Stimulated activated CD4-positive, alpha-beta T cell treated with anti-CD3 and anti-CD28 coated beads, Interleukin-2, amount 100 ng/mL, for 24 hours (primary cell): ENCODE measurements at regions not wholly inside any gene's neighbourhood (a gene's known extent, or its start where the extent isn't known, plus 50 kb on each side); places are given as distances from the start of the nearest gene placed in this dataset.

Experiments
- DNase-seq, 2 donors: peaks; one replicate each; pipeline ENCODE4 v3.0.0-alpha.2; 2020

DNA sequence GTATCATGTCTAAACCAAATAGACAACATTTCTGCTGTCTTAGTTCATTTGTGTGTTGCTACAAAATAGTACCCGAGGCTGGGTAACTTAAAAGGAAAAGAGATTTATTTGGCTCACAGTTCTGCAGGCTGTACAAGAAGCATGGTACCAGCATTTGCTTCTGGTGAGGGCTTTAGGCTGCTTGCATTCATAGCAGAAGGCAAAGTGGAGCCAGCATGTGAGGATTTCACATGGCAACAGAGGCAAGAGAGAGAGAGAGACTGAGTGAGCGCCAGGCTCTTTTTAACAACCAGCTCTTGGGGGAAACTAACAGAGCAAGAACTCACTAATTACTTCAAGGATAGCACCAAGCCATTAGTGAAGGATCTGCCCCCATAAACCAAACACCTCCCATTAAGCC is 271.4 kb upstream of the SRRM4 start:
- no peak for DNase-seq

DNA sequence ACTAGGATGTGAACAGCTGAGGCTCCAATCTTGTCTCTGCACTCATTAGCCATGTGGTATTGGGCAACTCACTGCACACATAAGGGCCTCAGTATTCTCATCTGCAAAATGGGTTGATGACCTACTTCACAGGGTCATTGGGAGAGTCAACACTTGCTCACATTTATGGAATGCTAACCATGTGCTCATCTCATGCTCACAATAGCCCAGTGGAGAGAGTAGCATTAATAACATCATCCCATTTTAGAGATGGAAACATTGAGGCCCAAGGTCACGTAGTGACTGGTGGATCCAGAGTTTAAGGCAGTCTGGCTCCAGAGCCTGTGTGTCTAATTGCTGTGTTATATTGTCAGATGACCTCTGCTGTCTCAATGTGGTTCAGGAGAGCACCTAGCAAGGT is 270.2 kb upstream of the SRRM4 start:
- no peak for DNase-seq

DNA sequence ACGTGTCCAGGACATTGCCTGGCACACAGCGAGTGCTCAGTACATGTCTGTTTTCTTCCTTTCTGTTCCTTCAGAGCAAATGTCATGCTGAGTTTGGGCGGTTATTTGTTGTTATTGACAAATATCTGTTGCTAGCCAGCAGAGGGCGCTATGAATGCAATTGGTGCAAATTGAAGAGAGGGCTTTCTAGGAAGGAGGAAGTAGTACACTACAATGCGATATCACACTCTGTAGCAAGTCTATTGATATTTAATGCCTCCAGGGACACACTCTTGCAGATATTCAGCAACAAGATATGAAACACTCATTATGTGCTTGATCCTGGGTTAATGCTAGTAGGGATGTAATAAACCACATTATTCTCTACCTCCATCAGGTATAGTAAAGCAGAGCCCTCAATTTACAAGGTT is 267.3 kb upstream of the SRRM4 start:
- DNase-seq: peak in 1 of 2 donors; percentile 16

DNA sequence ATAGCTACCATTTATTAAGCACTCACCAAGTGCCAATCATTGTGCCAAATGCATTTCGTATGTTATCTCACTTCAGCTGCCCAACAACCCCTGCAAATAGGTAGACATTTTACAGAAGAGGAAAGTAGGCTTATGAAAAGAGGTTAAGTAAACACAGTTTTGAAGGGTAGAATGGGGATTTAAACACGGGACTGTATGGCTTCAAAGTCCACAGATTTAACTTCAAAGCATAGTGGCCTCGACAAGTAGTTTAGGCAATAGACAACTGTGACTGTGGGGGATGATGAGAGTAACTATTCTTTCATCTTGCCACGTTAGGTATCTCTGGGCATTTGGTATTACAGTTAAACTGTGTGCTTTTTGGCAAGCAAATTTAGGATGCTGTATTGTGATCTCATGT is 266.8 kb upstream of the SRRM4 start:
- no peak for DNase-seq

DNA sequence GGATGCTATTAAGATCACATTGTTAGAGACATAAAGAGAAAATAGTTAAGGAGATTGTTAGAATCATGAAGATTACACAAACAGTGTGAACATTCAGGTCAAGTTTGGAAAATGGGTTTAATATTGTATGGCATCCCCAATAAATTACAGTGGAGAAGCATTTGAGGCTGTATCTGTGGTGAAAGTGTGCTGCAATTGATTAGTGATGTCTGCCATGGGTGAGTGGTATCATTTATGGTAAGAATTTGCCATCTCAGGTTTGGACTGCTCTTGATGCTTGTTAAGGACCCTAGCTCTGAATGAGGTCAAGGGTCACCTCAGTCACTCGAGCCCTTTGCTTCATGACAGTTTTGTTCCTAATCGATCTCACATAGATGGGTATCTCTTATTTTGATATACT is 265.7 kb upstream of the SRRM4 start:
- DNase-seq: no peak

DNA sequence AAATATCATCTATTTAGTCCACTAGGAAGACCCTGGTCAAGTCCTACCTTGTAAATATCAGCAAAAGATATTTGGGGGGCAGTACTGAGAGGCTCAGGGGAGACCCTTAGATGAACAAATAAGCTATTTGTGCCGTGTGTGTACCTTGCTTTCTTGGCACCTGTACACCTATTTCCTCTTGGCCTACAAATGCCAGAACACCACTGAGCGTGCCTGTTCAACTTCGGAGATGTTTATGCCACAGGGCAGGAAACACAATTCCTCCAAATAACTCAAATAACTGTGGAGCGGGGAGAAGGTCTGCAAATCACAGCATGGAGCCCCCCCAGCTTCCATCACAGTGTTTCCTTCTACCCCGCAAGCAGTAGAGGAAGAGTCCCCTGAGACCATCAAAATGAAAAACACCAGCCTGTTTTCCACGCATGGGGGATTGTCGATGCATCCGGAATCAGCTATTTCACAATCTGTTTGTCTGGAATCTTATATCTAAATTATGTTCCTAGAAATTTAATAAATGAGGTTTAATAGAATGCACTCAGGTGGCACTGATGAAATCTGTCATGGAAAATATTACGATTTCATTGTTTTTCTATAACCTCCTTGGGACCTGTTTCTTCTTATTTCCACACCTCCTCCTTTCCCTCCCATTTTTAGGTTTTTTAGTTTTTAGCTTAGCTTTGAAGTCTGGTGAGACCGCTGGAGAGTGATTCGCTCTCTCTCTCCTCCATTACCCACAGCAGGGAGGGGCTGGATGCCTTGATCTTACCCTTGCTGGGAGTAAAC is 254.0 kb upstream of the SRRM4 start:
- no peak for DNase-seq

DNA sequence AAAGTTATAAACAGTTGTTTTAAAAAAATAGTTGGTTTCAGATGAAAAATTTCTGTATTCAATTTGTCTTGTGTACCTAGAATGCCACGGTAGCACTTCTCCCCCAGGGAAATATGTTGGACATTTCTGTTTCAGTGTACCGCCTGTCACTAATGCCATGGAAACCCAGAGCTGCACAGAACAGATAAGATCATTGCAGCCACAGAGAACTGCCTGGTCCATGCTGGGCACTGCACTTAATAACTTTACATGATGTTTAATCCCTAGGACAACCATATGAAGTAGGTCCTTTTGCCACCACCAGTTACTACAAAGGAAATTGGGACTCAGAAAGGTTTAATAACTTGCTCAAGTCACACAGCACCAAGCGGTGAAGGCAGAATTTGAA is 253.4 kb upstream of the SRRM4 start:
- DNase-seq: no peak

DNA sequence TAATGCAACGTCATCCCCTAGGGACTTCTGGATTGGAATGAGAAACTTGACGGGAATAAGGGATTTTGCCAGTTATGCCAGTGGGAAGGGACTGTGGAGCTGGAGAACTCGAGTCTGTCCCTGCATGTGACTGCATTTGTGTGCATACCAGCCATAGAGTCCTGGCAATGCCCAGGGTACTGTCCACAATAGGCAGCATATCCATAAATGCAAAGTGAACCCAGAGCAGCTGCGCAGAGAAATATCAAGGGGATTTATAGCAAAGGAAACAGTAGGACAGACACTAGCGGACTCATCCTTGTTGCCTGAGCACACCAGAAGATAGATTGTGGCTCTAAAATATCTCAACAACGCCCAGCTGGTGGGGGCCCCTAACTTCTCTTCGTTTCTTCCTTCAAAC is 247.1 kb upstream of the SRRM4 start:
- DNase-seq: no peak

DNA sequence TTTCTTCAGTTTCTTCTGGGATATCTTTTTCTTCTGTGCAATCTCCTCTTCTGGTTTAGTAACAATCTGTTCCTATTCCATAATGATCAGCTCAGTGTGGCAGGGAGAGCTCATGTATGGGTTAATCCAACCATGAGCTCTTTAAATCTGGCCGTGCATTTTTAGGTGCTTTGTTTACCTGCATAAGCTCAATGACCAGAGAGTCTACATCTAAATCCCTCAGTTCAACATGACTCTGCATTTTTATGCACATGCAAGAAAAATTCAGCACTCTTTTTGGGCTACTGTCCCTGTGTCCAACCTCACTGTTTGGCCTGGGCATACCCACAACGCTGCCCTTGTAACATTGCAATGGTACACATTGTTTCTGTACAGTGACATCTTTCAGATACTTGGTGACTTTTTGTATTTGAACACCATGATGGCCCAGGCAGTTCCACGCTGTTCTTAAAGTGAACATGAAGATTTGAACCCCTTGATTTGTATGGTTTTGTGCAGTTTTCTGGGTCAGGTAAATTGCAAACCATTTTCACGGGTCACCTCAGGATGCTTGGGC is 243.3 kb upstream of the SRRM4 start:
- no peak for DNase-seq

DNA sequence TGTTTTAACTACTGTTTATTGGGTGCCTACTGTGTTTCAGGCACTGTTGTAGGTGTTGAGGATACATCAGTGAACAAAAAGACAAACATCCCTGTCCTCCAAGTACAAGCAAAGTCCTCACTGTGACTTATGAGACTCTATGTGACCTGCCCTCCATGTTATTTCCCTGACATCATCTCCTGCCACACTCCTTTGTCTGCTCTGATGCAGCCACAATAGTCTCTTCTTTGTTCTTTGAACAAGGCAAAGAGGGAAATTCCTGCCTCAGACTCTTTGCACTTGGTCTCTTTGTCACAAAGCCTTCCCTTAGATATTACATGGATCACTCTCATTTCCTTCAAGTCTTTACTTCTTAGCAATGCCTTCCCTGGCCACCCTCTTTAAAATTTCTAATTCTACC is 240.1 kb upstream of the SRRM4 start:
- no peak for DNase-seq

DNA sequence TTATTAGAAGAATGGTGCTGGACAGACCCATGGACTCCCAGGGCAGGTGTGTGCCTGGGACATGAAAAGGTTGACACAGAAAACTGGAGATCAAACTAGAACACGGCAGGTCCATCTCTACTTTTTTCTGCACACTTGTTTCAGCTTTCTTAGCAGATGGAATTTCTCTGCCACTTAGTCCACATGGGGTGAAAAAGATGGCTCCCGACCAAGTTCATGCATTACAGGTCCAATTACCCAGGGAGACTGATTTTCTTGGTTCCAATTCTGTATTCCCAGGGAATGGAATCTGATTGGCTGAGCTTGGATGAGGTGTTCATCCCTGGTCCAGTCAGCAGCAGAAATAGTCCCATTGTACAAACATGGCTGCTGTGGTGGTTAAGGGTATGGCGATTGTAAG is 238.9 kb upstream of the SRRM4 start:
- no peak for DNase-seq

DNA sequence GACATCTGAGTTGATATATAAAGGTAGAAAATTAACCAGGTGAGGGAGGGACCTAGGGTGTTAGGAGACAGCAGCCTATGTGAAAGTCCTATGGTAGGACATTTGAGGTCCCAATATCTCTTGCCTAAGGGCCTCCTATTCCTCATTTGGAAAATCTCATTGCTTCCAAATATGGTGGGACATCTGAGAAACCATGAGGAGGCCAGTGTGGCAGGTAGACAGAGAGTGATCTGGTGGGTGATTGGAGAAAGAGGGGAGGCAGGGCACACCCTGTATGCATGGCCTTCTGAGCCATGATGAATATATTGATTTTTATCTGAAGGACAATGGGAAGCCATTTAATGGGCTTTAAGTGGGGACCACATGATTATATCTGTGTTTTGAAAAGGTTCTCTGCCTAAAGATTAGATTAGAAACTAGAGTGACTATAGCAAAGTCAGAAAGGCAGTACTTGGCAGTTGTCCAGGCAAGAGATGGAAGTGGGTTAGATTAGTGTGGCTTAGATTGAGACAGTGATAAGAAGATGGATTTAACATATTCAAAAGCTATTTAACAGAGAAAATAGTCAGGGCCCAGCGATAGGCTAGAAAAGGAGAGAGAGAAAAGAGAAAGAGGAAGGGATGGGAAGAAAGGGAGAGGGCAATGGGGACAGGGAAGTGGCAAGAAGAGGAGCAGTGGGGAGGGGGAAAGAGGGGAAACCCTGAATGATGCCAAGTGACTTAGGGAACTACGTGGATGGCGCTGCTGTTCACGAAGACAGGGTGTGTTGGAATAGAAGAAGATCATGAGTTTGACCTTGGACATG is 237.2 kb upstream of the SRRM4 start:
- DNase-seq: no peak

DNA sequence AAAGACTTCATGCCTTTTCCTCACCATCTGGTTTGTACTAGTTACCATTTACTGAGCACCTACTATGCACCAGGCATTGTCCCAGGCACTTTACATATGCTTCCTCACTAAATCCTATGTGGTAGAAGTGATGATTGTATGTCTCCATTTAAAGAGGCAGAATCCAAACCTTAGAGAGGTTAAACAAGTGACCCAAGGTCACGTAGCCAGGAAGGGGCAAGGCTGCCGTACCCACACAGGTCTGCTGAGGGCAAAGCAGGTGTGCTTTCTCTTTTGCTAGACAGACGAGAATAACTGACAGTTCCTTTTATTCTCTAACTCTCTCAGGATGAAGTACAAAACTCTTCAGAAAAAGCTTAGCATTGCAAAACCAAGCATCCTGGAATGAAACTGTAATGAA is 235.2 kb upstream of the SRRM4 start:
- no peak for DNase-seq

DNA sequence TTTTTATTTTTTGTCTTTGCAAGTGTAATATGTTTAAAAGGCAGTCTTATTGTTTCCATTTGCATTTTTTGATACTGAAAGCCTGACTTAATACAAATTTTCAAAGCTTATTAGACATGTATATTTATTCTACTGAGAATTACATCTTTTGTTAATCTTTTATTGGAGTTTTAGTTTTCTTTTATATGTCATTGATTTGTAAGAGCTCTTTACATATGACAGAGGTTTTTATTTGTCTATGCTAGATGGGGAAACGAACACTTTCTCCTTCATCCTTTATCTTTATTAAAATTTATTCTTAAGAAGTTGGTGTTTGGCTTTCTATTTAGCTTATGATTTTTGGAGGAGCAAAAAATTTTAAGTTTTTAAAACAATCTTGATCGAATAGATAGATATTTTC is 234.4 kb upstream of the SRRM4 start:
- no peak for DNase-seq

DNA sequence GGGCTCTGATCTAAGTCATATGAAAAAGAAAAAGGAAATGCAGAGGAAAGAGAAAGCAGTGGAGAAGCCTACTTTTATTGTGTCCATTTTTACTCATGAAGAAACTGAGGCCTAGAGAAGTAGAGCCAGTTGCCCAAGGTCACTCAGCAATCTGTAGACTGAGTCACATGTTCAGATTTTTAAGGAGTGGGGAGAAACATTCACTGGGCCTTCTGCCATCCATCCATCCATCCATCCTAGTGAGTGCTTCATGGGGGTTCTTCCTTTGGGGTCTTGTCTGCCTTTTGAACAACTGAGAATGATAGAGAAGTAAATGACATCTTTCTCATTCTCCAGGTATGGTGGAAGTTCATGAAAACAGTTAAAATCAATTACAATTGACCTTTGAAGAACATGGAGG is 233.6 kb upstream of the SRRM4 start:
- DNase-seq: no peak

DNA sequence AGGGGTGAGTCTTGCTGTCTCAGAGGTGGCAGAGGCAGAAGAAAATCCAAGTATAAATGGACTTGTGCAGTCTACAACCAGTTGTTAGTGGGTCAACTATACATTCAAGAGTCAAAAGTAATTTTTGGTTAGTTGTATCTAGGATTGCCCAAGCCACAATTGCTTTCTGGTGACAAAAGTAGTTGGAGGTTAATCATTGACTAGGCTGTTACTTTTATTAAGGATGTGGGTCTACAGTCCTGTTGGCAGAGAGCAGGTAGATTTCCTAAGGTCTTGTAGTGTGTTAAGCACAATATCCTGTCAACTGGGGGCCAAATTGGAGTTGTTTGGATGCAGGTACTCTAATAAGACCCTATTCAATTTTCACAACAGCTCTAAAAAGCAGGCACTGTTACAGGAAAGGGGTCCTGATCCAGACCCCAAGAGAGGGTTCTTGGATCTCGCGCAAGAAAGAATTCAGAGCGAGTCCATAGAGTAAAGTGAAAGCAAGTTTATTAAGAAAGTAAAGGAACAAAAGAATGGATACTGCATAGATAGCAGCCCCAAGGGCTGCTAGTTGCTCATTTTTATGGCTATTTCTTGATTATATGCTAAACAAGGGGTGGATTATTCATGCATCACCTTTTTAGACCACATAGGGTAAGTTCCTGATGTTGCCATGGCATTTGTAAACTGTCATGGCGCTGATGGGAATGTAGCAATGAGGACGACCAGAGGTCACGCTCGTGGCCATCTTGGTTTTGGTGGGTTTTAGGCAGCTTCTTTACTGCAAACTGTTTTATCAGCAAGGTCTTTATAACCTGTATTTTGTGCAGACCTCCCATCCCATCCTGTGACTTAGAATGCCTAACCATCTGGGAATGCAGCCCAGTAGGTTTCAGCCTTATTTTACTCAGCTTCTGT is 232.6 kb upstream of the SRRM4 start:
- no peak for DNase-seq

DNA sequence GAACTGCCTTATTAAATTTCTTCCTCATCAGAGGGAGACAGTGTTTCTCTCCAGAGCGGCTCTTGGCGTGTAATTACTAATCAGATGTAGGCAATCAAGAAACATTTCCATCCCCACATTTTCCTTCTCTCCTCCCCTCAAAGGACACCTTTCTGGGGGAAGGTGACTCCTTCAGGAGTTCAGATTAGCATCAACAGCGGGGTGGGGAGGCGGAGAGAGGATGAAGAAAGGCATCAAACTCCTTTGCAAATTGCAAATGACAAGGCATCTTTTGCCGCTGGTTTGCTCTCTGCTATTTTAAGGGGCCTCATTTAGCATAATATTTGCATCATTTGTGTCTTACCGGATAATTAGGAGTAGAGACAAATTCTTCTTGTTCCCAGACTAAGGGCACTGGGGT is 231.7 kb upstream of the SRRM4 start:
- no peak for DNase-seq

DNA sequence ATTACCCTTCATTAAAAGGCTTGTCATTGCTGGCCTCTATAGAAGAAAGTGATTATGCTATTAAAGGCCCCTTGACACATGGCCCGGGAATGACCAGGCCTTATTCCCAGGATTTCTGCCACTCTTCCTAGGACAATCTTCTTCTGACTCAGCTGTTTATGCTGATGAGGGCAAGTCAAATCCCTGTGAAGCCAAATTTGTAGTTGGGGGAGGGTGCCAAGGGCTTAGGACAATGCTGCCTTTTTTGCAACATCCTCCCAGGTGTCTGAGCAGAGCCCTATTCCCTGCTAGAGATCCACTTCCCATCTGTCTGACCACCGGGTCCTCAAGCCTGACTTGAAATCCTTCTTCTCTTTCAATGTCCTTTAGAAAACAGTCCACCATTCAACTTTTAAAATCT is 230.7 kb upstream of the SRRM4 start:
- DNase-seq: no peak

DNA sequence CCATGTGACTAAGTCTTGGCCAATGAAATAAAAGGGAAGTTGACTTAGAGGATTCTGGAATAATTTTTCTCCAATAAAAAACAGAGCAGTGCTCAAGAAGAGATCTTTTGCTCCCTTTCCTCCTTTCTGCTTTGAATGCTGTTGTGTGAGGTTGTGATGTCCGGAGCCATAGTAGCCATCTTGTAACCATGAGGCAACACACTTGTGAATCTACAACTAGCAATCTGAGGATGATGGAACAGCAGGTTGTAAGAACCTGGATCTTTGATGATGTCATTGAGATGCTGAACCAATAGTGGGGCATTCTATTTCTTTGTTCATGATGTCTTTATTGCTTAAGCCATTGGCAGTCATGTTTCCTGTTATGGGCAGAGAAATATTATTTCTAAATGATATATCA is 230.0 kb upstream of the SRRM4 start:
- no peak for DNase-seq

DNA sequence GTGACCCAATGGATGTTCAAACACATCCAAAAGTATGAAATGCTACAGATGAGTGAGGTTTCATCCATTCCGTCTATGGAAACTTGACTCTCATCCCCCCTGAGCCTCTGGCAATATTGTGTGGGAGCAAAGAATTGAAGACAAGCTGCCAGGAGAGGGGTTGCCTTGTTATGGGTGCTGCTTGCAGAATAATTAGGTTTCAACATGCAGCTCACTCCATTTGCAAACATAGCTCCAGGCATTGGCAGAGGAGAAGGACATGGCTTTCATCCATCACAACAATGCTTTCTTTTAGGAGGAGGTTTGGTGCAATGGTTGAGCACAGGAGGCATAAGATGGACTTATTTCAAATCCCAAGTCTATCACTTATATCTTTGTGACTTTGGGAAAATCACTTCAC is 220.7 kb upstream of the SRRM4 start:
- no peak for DNase-seq

DNA sequence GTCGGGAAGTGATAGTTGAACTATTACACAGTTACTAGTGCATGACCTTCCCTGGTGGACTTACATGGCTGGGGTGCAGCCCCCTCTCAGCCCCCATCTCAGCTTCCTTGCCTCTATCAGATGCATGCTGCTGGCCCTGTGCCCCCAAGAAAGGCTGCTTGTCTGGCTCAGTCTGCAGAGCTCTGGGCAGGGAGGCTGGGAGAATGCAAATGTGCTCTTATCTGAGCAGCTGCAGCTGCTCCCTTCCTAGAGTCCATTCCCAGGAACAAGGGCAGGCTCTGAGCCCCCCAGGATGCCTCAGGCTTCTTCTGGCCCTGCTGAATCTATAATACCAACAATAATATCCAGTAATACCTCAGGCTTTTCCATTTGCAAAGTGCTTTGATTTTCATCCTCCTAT is 218.1 kb upstream of the SRRM4 start:
- DNase-seq: no peak

DNA sequence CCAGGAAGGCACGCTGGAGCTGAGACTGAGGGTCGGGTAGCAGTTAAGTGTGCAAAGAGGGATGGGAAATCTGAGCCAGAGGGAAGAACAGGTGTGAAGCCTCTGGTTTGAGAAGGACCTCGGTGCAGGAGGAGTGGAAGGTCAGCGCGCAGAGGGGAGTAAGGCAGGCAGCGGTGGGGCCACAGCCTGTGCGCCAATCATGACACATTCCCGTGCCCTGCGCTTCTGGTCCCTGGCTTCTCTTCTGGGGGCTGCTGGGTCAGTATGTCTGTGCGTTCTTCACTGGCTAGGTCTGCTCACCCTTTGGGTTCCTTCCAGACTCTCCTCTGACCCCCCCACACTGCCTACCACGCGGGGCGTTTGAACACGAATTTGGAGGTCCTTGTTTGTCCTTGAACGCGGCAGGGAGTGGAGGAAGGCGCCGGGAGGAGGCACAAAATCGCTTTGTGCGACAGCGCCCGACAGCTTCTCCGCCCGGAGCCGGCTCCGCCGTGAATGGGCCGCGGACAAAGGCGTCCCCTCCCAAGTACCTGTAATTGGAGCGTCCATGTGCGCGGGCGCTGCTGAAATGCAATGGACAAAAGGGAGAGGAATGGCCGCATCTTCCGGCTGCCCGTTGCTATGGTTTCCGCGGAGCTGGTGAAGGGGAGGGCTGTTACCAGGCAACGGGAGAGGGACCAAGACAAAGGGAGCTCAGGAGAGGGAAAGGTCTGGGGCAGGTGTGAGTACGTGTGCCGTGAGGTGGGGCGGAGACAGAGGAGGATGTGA is 207.2 kb upstream of the SRRM4 start:
- no peak for DNase-seq
